Esophagus mucosa (tissue), 1 donor: ENCODE measurements at regions not wholly inside any gene's neighbourhood (a gene's known extent, or its start where the extent isn't known, plus 50 kb on each side); places are given as distances from the start of the nearest gene placed in this dataset.
"Not testable (repeated sequence)": the region's sequence is repeated elsewhere in the genome, so short reads cannot be mapped to it uniquely, and the experiment has no call there.

Experiments
- ATAC-seq: fragments of 200-7000 bp; cut with Tn5 transposase; one replicate; pipeline ENCODE4 v1.9.1; 2020
- donor health status: DM: yes; HTN: yes; CAD: no.

DNA sequence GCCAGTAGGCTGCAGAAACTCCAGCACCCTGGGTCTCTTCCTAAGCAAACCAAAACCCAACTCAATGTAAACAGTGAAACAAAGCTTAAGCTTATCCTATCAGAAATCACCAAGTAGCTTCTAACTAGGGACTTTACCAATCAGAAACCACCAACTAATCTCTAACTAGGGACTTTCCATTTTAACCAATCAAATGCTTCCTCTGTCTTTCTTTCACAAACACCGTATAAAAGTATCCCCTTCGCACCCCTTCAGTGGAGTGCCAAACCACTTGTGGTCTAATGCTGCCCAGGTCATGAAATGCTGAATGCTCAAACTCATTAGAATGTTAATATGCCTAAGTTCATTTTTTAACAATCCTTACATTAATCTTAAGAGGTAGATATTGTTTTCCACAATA, 250.5 kb upstream of the DUSP10 start:
- ATAC-seq: no peak

DNA sequence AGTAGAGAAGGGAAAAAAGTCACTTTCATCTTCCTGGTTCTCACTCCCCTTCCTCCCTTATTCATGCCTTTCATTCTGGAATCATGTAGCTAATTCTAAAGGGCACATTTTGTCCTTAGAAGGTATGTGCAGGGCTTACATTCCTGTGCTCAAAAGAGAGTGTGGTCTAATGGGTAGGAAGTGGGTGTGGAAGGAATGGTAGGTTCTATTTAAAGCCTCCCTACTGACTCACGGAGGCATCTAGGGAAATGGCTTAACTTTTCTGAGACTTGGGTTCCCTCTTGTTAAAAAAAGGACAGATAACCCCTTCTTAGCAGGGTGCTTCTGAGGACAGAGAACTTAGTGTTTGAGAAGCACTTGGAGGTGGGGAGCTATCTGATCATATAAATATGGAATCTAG, 249.3 kb upstream of the DUSP10 start:
- peak; percentile 44 for ATAC-seq

DNA sequence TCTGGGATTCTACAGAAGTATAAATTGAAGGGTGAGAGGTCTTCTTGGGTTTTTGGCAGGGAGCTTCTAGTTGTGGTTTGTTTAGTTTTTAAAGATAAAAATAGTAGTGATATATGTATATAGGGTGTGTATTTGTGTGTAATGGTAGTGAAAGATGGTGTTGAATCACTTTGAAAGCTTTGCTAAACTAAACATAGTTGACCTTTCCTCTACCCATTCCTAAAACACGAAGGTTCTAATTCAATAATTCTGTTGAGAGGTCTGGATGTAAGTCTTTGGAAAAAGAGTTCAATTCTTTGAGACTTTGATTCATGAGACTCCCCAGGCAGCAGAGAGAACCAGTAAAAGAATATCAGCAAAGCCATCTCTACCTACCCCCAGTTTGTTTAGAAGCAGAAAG, 247.9 kb upstream of the DUSP10 start:
- ATAC-seq: no peak

DNA sequence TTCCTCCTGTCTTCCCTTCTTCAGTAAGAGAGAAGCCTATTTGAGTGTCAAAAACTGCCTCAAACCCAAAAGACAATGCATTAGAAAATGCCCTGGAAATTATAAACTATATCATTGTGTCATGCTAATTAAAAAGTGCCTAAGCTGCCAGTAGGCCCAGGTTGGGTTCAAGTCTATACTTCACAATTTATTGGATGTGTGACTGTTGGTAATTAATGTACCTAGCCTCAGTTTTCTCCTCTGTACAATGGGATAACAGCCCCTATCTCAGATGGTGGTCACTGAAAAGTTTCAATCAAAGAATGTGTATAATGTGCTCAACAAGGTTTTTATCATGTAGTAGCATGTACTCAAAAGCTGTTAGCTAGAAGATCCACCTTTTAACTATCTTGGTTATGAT, 246.9 kb upstream of the DUSP10 start:
- no peak for ATAC-seq

DNA sequence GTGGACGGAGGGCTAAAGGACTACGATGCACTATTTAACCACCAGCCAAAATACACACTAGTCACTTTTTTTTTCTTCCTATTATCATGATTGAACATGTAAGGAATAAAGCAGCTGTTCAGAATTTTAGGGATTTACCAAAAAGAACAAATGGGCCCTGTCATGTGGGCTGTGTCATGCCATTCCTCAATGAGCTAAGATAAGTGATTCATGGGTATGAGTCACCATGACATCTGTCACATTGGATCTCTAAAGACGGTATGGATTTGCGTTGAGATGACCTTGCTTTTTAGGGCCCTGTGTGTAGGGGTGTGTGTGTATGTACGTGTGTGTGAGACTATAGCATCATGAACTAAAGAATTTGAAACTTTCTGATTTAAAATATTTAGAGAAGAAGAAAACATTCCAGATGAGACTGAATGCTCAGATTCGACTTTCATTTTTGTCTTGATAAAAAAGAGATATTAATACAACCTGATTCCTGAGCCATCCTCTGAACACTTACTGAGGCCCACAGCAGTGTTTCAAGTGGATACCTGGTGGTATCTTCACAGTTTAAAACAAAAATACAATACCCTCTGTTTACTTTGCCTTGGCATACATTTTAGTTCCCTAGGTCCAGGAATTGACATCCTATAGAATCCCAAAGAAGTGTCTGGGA, 246.1 kb upstream of the DUSP10 start:
- ATAC-seq: peak; percentile 96

DNA sequence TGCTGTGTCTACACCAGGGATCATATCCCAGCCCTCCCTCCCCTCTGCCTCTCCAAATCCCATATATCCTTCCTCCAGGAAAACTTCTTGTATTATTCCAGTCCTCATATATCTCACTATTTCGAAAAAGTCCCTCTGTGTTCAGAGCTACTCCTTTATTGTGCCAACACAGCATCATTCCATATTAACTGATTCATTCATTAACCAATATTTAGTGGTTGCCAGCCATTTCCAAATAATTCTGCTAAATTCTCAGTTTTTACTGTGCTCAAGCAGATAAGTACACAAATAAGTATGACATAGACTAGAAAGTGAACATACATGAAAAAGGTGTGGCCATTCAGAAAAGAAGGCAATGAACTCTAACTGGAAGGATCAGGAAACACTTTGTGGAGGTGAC, 241.6 kb upstream of the DUSP10 start:
- no peak for ATAC-seq

DNA sequence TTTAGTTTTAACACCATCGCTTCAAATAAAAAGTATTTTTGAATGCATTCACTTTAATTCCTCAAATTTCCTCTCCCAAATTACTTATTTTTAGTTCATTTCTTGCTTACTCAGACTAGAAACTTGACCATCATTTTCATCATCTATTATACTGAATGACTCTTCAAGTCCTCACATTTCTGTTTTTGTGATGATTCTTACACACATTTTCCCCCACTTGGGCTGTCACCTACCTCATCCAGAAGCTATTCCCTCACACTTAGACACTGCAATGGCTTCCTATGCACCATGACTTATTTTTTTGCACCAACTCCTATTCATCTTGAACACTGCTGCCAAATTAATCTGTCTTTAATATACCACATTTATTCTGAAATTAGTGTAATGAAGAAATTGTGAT, 239.6 kb upstream of the DUSP10 start:
- ATAC-seq: no peak

DNA sequence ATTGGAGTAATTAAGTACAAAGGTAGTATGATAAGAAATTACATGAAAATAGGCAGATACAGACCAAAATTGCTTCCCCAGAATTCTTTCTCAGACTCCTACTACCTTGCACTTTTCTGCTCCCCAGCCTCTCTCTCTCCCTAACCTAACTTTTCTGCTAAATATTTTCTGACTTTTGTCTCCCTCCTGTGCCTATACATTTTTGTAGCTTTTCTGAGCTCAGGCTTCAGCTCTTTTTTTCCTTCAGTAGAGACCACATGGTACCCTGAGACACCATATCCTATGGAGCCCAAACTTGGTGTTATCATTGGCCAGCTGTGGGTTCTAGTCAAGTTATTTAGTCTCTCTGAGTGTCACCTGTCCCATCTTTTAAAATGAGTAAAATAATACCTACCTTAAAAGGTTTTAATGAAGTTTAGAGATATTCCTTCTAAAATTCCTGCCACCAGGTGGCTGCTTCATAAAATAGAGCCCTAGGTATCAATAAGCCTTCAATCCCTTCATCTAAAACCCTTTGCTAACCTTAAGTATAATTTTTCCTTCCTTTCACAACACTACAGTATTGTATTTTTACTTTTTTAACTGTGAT, 237.6 kb upstream of the DUSP10 start:
- no peak for ATAC-seq

DNA sequence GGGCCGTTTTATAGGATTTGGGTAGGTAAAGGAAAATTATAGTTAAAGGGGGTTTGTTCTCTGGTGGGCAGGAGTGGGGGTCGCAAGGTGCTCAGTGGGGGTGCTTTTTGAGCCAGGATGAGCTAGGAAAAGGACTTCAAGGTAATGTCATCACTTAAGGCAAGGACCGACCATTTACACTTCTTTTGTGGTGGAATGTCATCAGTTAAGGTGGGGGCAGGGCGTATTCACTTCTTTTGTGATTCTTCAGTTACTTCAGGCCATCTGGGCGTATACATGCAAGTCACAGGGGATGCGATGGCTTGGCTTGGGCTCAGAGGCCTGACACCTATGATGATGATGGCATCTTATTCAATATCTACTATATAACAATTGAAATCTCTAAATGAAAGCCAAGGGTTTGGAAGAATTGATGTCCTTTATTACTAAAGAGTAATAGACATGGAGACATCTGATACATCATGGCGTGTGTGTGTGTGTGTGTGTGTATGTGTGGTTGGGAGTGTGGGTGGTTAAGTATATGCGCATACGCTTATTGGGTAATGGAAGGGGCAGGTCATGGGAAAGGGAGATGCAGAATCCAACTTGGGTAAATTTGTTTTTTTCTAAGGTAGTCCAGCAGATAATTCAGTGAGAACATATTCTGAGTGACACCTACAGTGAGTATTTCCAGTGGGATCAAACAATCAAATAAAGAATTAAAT, 236.9 kb upstream of the DUSP10 start:
- not testable (repeated sequence) for ATAC-seq

DNA sequence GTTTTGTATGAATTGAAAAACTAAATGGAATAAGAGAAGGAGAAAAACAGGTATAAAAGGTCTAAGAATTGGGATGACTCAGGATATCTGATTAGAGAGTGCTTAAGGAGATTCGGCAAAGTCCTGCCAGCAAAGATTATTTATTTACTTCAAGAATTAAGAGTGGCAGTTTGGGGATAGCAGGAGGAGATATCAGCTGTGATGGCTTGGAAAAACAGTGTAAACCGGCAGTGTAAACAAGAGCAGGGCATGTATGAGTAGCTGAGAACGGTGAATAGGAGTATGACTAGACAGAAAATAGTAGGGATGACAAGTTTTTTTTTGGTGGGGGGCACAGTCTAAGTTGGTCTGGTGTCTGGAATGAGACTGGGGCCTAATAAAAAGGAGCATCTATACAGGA, 231.9 kb upstream of the DUSP10 start:
- not testable (repeated sequence) for ATAC-seq

DNA sequence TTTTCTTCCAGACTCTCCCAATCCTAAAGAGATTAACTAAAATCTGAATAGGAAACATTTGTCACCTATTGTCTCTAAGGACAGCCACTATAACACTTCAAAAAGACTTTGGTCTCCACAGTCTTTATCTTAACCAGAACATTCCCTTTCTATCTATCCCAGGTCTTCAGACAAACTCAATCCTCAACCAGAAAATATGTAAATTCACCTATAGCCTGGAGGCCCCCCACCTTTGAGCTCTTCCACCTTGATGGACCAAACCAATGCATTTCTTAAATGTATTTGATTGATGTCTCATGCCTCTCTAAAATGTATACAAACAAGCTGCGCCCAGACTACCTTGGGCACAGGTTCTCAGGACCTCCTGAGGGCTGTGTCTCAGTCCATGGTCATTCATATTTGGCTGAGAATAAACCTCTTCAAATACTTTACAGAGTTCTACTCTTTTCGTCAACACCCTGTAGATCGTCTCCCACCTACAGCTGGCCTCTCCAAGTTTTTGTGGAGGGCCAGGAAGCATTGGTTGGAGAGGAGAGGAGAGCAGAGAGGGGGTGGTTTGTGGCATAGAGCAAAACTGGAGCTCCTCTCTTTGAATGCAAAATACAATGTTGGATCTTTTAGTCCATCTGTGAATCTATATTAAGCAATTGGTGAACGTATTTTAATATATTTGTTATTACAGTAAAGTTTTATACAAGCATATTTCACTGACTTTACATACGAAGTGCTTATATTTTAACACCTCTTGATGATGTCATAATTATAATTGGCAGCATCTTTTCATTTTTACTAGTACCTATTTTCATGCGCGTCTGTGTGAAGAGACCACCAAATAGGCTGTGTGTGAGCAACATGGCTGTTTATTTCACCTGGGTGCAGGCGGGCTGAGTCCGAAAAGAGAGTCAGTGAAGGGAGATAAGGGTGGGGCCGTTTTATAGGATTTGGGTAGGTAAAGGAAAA, 230.7 kb upstream of the DUSP10 start:
- ATAC-seq: no peak

DNA sequence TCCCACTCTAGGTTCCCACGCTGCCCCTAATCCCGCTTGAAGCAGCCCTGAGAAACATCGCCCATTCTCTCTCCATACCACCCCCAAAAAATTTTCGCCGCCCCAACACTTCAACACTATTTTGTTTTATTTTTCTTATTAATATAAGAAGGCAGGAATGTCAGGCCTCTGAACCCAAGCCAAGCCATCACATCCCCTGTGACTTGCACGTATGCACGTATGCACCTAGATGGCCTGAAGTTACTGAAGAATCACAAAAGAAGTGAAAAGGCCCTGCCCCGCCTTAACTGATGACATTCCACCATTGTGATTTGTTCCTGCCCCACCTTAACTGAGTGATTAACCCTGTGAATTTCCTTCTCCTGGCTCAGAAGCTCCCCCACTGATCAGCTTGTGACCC, 229.1 kb upstream of the DUSP10 start:
- ATAC-seq: not testable (repeated sequence)

DNA sequence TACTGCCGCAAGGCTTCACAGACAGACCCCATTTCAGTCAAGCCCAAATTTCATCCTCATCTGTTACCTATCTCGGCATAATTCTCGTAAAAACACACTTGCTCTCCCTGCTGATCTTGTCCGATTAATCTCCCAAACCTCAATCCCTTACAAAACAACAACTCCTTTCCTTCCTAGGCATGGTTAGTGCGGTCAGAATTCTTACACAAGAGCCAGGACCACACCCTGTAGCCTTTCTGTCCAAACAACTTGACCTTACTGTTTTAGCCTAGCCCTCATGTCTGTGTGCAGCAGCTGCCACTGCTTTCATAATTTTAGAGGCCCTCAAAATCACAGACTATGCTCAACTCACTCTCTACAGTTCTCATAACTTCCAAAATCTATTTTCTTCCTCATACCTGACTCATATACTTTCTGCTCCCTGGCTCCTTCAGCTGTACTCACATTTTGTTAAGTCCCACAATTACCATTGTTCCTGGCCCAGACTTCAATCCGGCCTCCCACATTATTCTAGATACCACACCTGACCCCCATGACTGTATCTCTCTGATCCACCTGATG, 227.5 kb upstream of the DUSP10 start:
- ATAC-seq: not testable (repeated sequence)

DNA sequence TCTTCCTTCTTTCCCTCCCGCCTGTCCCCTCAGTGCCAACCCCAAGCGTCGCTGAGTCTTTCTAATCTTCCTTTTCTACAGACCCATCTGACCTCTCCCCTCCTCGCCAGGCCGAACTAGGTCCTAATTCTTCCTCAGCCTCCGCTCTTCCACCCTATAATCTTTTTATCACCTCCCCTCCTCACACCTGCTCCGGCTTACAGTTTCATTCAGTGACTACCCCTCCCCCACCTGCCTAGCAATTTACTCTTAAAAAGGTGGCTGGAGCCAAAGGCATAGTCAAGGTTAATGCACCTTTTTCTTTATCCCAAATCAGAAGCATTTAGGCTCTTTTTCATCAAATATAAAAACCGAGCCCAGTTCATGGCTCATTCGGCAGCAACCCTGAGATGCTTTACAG, 225.6 kb upstream of the DUSP10 start:
- ATAC-seq: not testable (repeated sequence)

DNA sequence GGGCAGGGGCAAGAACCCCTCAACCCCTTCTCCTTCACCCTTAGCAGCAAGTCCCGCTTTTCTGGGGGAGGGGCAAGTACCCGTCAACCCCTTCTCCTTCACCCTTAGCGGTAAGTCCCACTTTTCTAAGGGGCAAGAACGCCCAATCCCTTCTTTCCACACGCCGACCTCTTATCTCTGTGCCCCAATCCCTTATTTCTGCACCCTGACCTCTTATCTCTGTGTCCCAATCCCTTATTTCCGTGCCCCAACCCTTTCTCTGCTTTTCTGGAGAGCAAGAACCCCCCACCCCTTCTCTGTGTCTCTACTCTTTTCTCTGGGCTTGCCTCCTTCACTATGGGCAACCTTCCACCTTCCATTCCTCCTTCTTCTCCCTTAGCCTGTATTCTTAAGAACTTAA, 225.0 kb upstream of the DUSP10 start:
- not testable (repeated sequence) for ATAC-seq

DNA sequence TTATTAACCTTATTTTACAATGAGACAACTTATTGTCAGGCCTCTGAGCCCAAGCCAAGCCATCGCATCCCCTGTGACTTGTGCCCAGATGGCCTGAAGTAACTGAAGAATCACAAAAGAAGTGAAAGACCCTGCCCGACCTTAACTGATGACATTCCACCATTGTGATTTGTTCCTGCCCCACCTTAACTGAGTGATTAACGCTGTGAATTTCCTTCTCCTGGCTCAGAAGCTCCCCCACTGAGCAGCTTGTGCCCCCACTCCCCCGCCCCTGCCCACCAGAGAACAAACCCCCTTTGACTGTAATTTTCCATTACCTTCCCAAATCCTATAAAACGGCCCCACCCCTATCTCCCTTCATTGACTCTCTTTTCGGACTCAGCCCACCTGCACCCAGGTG, 224.0 kb upstream of the DUSP10 start:
- not testable (repeated sequence) for ATAC-seq

DNA sequence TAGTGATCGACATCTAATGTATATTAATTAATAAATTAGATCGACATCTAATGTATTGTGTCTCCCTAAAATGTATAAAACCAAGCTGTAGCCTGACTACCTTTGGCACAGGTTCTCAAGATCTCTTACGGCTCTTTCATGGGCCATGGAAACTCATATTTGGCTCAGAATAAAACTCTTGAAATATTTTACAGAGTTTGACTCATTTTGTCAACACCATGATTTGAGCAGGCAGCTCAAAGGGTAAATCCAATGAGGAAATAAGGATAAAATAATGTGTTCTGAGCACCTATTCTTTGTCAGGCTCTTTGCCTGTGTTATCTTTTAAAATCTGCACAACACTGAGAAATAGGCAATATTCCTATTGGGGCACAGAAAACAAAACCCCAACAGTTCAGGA, 223.4 kb upstream of the DUSP10 start:
- ATAC-seq: no peak

DNA sequence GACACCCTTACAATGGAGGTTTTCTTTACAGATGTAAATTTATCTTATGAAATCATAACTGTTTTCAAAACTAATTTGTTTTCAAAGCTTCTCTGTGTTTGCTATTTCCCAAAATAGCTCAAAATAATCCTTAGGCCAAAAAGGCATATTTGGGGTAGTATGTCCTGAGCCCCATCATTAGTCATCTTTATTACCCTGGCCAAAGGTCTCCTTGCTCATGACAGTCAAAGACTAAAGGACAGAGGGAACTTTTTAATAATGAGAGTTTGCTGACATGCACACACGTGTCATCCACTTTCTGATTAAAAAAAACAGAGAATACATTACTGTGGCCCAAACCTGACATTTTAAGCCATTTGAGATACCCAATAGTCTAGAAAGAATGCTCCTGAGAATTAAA, 221.9 kb upstream of the DUSP10 start:
- ATAC-seq: no peak

DNA sequence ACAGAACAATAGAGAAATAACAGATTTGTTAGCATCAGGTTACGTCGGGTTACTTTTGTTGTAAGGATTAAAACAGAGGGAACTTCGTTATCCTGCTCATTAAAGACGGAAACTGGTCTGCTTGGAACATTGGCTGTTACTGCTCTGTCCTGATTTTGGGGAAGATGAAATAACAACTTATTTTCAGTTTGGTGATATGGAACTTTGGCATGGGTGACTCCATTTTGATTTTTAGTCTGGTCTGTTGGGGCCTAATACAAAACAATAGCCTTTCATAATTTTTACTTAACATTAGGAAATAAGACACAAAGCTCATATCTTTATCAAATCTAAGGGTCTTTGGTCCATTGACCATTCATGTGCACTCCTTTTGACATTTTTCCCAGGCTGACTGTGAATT, 220.5 kb upstream of the DUSP10 start:
- no peak for ATAC-seq

DNA sequence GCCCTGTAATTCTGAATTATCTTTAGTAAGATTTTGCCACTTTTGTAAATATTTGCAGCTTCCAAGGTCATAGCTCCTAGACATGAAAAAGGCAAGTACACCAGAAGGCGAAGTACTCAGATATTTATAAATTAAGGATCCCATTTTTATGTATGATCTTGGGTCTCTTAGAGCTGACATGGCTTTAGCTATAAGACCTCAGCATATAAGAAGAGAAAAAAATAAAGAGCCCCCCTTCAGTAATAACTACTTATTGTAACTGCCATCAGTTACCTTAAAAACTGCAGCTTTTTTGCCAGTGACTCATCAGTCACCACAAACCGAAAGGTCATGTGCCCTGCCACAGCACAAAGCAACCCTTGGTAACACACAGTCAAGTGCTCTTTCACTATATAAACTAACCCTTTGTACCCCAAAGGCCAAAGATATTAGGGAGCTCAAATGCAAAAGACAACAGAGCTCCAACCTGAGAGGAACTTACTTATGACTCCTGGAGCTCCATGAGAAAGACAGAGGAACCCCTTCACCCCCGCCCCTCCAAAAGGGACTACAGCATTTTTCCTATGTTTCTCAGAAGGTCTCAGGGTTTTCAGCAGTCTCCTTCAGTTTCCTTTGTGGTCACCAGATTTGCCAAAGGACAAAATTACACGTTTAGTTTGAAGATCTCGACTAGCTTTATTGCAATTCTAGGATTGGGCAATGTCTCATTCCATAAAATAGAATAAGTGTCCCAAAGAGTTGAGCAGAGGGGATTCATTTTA, 219.8 kb upstream of the DUSP10 start:
- ATAC-seq: peak; percentile 32

DNA sequence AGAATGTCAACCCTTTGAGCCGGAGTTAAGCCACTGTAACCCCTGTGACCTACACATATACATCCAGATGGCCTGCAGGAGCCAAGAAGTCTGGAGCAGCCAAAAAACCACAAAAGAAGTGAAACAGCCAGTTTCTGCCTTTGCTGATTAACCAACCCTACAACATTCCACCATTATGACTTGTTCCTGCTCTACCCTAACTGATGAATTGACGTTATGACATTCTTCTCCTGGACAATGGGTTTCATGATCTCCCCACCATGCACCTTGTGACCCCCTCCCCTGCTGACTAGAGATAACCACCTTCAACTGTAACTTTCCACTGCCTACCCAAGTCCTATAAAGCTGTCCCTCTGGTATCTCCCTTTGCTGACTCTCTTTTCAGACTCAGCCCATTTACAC, 216.3 kb upstream of the DUSP10 start:
- peak; percentile 47 for ATAC-seq

DNA sequence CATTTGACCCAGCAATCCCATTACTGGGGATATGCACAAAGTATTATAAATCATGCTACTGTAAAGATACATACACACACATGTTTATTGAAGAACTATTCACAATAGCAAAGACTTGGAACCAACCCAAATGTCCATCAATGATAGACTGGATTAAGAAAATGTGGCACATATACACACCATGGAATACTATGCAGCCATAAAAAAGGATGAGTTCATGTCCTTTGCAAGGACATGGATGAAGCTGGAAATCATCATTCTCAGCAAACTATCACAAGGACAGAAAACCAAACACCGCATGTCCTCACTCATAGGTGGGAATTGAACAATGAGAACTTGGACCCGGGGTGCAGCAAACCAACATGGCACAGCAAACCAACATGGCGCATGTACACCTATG, 215.5 kb upstream of the DUSP10 start:
- not testable (repeated sequence) for ATAC-seq
